ENCODE measurements at regions not wholly inside any gene's neighbourhood (a gene's known extent, or its start where the extent isn't known, plus 50 kb on each side); places are given as distances from the start of the nearest gene placed in this dataset.

GRCh38 chr7:96825285-96825684 lies 115.6 kb upstream of the SEM1 start (continued):
- no peak for TF ChIP-seq ATF3 (IDR thresholded peaks at IDR 0.05)

DNA sequence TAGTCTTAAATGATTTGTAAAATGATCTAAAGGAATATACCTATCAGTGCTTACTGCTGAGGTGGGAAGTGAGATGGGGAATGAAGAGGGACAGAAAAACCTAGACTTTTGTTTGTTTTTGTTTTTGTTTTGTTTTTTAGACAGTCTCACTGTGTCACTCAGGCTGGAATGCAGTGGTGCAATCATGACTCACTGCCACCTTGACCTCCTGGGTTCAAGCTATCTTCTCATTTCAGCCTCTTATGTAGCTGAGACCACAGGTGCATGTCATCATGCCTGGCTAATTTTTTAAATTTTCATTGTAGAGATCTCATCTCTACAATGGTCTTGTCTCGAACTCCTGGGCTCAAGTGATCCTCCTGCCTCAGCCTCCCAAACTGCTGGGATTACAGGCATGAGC lies 116.4 kb upstream of the SEM1 start:
- BruUV-seq (replicated peaks), result no TSS peak

DNA sequence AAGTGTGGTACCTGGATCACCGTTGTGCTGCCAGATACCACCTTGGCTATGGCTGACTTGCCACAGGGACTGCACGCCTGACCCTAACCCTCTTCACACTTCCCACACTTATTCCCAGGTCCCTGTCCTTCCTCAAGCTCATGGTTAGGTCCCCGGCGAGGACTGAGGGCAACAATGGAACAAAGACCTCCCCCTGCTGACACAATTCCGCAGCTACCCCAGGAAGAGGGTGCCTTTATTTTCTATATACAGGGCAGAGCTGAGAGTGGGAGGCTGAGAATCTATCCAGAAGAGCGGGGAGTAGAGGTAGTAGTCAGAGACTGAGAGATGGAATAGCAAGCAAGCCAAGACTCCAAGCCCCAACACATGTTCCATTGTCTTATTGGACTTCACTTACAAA lies 118.1 kb upstream of the SEM1 start:
- no peaks in the 10 kb centered on the region for H3K36me3 ChIP-seq (ENCODE audit: control insufficient read depth in 1 of 2, insufficient read depth in 2 of 2, low read length in 2 of 2)
- no peak for DNase-seq (ENCODE audit: low read depth, low spot score)
- H3K4me1 ChIP-seq (ENCODE audit: control insufficient read depth in 1 of 2, insufficient read depth in 2 of 2, low read length in 2 of 2), result no peaks in the 10 kb centered on the region
- H3K27me3 ChIP-seq (ENCODE audit: insufficient read depth, low read length), result peaks cover 14% of the 10 kb centered on the region; the same call in 1 of the 2 replicates
- CTCF ChIA-PET, result no interaction called here
- RAD21 ChIA-PET (ENCODE audit: low non-redundant PET in 1 of 2, low total read pairs in 2 of 2, uncharacterized antibody in 2 of 2, unreplicated experiment in 2 of 2), result no interaction called here
- no peak overlapping the region for H2AFZ ChIP-seq (ENCODE audit: low read depth, low read length, poor library complexity, severe bottlenecking)
- H3K4me3 ChIP-seq (replicated peaks in 1 of 2; ENCODE audit: low read depth in 1 of 2, low read length in 2 of 2), result no peak overlapping the region
- no peaks in the 10 kb centered on the region for H3K9me2 ChIP-seq (ENCODE audit: insufficient read depth)
- no peak overlapping the region for H3K9ac ChIP-seq (ENCODE audit: low read length)
- no peak overlapping the region for H3K4me2 ChIP-seq (ENCODE audit: low read length)
- POLR2A ChIA-PET, result no interaction called here
- intact Hi-C loops (cut with micrococcal nuclease), result no loop called here
- H3K79me2 ChIP-seq (ENCODE audit: insufficient read depth, low read length), result no peaks in the 10 kb centered on the region
- H4K20me1 ChIP-seq (ENCODE audit: insufficient read depth), result no peaks in the 10 kb centered on the region
- no peaks in the 10 kb centered on the region for H3K9me3 ChIP-seq (ENCODE audit: control insufficient read depth in 1 of 2, insufficient read depth in 1 of 2, low read depth in 1 of 2, low read length in 2 of 2)
- no peak for ATAC-seq
- H3K27ac ChIP-seq (ENCODE audit: low read depth, low read length), result no peak overlapping the region
- no peak for TF ChIP-seq EZH2phosphoT487 (IDR thresholded peaks at IDR 0.05; ENCODE audit: borderline replicate concordance)
- TF ChIP-seq SIN3A (IDR thresholded peaks at IDR 0.05; ENCODE audit: low read depth), result no peak
- TF ChIP-seq CTCF (IDR thresholded peaks at IDR 0.05 in 2 of 3, conservative IDR thresholded peaks at IDR 0.05 in 1 of 3; ENCODE audit: borderline replicate concordance in 1 of 3, insufficient read depth in 1 of 3, low read depth in 2 of 3, low read length in 2 of 3), result peak in 1 of 3 experiments; percentile 8; a peak in 1 of 6 replicates
- TF ChIP-seq ZNF274 (IDR thresholded peaks at IDR 0.05; ENCODE audit: low read depth, low read length), result no peak
- TF ChIP-seq ZFX (IDR thresholded peaks at IDR 0.05), result no peak
- TF ChIP-seq, protein P1, sequence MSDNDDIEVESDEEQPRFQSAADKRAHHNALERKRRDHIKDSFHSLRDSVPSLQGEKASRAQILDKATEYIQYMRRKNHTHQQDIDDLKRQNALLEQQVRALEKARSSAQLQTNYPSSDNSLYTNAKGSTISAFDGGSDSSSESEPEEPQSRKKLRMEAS (IDR thresholded peaks at IDR 0.05), result no peak
- TF ChIP-seq ELF1 (IDR thresholded peaks at IDR 0.05; ENCODE audit: borderline replicate concordance, low read depth), result no peak
- BruUV-seq (replicated peaks), result no TSS peak

More for the DNA sequence above, 116.4 kb upstream of the SEM1 start:
- H3K79me2 ChIP-seq (ENCODE audit: insufficient read depth, low read length), result no peaks in the 10 kb centered on the region
- no peaks in the 10 kb centered on the region for H3K4me1 ChIP-seq (ENCODE audit: control insufficient read depth in 1 of 2, insufficient read depth in 2 of 2, low read length in 2 of 2)
- H2AFZ ChIP-seq (ENCODE audit: low read depth, low read length, poor library complexity, severe bottlenecking), result no peak overlapping the region
- no peaks in the 10 kb centered on the region for H4K20me1 ChIP-seq (ENCODE audit: insufficient read depth)
- no peak for TF ChIP-seq SRF (IDR thresholded peaks at IDR 0.05; ENCODE audit: low read depth)
- no peak for TF ChIP-seq SP1 (IDR thresholded peaks at IDR 0.05; ENCODE audit: low read depth)
- no peak for TF ChIP-seq EGR1 (IDR thresholded peaks at IDR 0.05; ENCODE audit: low read depth)
- TF ChIP-seq ZFX (IDR thresholded peaks at IDR 0.05), result no peak
- no peak for TF ChIP-seq CBX3 (IDR thresholded peaks at IDR 0.05; ENCODE audit: low read depth)
- no peak for TF ChIP-seq POLR2A (IDR thresholded peaks at IDR 0.05; ENCODE audit: borderline replicate concordance, extremely low read depth, insufficient read depth, insufficient read length)
- TF ChIP-seq CEBPB (IDR thresholded peaks at IDR 0.05; ENCODE audit: low read depth), result peak; percentile 52
- TF ChIP-seq ELF1 (IDR thresholded peaks at IDR 0.05; ENCODE audit: borderline replicate concordance, low read depth), result no peak
- peak; percentile 46 for TF ChIP-seq FOSL1 (IDR thresholded peaks at IDR 0.05; ENCODE audit: low read depth)
- TF ChIP-seq JUND (IDR thresholded peaks at IDR 0.05), result no peak
- H3K4me3 ChIP-seq (replicated peaks in 1 of 2; ENCODE audit: low read depth in 1 of 2, low read length in 2 of 2), result no peak overlapping the region
- ChIA-PET POLR2A (no interaction called here), CTCF (no interaction called here), RAD21 (ENCODE audit: low non-redundant PET in 1 of 2, low total read pairs in 2 of 2, uncharacterized antibody in 2 of 2, unreplicated experiment in 2 of 2) (no interaction called here)
- no peak overlapping the region for H3K27ac ChIP-seq (ENCODE audit: low read depth, low read length)
- H3K4me2 ChIP-seq (ENCODE audit: low read length), result no peak overlapping the region
- H3K27me3 ChIP-seq (ENCODE audit: insufficient read depth, low read length), result 0 out of 2 replicates have a peak, but pooled peaks cover 6% of the 10 kb centered on the region
- ATAC-seq (no peak), DNase-seq (ENCODE audit: low read depth, low spot score) (no peak)
- intact Hi-C loops (cut with micrococcal nuclease), result no loop called here
- no peaks in the 10 kb centered on the region for H3K9me2 ChIP-seq (ENCODE audit: insufficient read depth)
- no peaks in the 10 kb centered on the region for H3K9me3 ChIP-seq (ENCODE audit: control insufficient read depth in 1 of 2, insufficient read depth in 1 of 2, low read depth in 1 of 2, low read length in 2 of 2)
- no peaks in the 10 kb centered on the region for H3K36me3 ChIP-seq (ENCODE audit: control insufficient read depth in 1 of 2, insufficient read depth in 2 of 2, low read length in 2 of 2)
- no peak overlapping the region for H3K9ac ChIP-seq (ENCODE audit: low read length)
